PC-3 (cell line): ENCODE measurements at regions not wholly inside any gene's neighbourhood (a gene's known extent, or its start where the extent isn't known, plus 50 kb on each side); places are given as distances from the start of the nearest gene placed in this dataset.

Source experiments
- ATAC-seq: fragments of 200-7000 bp; cut with Tn5 transposase; 2 replicates; pipeline ENCODE4 v1.9.1; 2020; ENCODE audit warnings: mild to moderate bottlenecking, moderate library complexity
- BruUV-seq: library from RNA; stranded (reverse); fragments of 400-500 nt; replicated peaks from 2 replicates; lab custom pipeline; 2021; lab: Mats Ljungman, UMichigan
- CTCF ChIA-PET: fragments of 300-600 bp; sonication (Branson Sonifier 250); formaldehyde crosslinking; loops from one replicate; lab custom pipeline; 2022; ENCODE audit warnings: antibody characterized with exemption; lab: Charles Lee
- POLR2A ChIA-PET: fragments of 300-600 bp; sonication (Branson Sonifier 250); formaldehyde crosslinking; loops from one replicate; lab custom pipeline; 2022; ENCODE audit warnings: antibody characterized with exemption; ENCODE audit not compliant: unreplicated experiment; lab: Charles Lee
- DNase-seq: peaks from one replicate; pipeline ENCODE4 v3.0.0-alpha.2; 2015
- H2AFZ ChIP-seq: fragments of 300-600 bp; sonication (generic); 2 replicates; pipeline ENCODE4 v1.6.0; 2016; ENCODE audit warnings: antibody characterized with exemption, low read length
- H3F3A ChIP-seq: fragments of 300-600 bp; sonication (generic); one replicate; pipeline ENCODE4 v1.6.0; 2017; ENCODE audit warnings: antibody characterized with exemption, low read length, control low read depth, mild to moderate bottlenecking; ENCODE audit not compliant: unreplicated experiment
- H3K27ac ChIP-seq: fragments of 300-600 bp; sonication (generic); 2 replicates; pipeline ENCODE4 v1.5.1; 2016; ENCODE audit warnings: mild to moderate bottlenecking, low read length
- H3K27me3 ChIP-seq: fragments of 300-600 bp; sonication (generic); 2 replicates; pipeline ENCODE4 v1.6.1; 2016; ENCODE audit warnings: low read length, mixed read lengths
- H3K36me3 ChIP-seq: fragments of 300-600 bp; sonication (generic); 2 replicates; pipeline ENCODE4 v1.6.1; 2016; ENCODE audit warnings: low read depth, mixed run types, low read length, mixed read lengths
- H3K4me1 ChIP-seq: fragments of 300-600 bp; sonication (generic); 2 replicates; pipeline ENCODE4 v1.5.1; 2016; ENCODE audit warnings: low read length; ENCODE audit not compliant: insufficient read depth
- H3K4me2 ChIP-seq: fragments of 300-600 bp; sonication (generic); 2 replicates; pipeline ENCODE4 v1.6.0; 2016; ENCODE audit warnings: low read length
- H3K4me3 ChIP-seq: fragments of 300-600 bp; sonication (generic); 2 replicates; pipeline ENCODE4 v1.5.1; 2016; ENCODE audit warnings: mild to moderate bottlenecking, low read length, mixed read lengths
- H3K79me2 ChIP-seq: fragments of 300-600 bp; sonication (generic); 2 replicates; pipeline ENCODE4 v1.6.1; 2017; ENCODE audit warnings: low read length, mixed read lengths
- H3K9ac ChIP-seq: fragments of 300-600 bp; sonication (generic); 2 replicates; pipeline ENCODE4 v1.6.0; 2016; ENCODE audit warnings: mild to moderate bottlenecking, low read length
- H3K9me2 ChIP-seq: fragments of 300-600 bp; sonication (generic); replicated peaks from 2 replicates; pipeline ENCODE4 v1.6.1; 2016; ENCODE audit warnings: mixed run types, low read length, mixed read lengths
- H3K9me3 ChIP-seq: fragments of 300-600 bp; sonication (generic); 2 replicates; pipeline ENCODE4 v1.6.1; 2016; ENCODE audit warnings: low read length, mixed read lengths
- H4K20me1 ChIP-seq: fragments of 300-600 bp; sonication (generic); 2 replicates; pipeline ENCODE4 v1.6.1; 2016; ENCODE audit warnings: low read length, mixed read lengths
- CTCF ChIP-seq: fragments of 300-600 bp; sonication (generic); conservative IDR thresholded peaks from 2 replicates; pipeline ENCODE4 v1.5.1; 2017; ENCODE audit warnings: antibody characterized with exemption, low read depth, mild to moderate bottlenecking, low read length
- EZH2 ChIP-seq: fragments of 300-600 bp; sonication (generic); IDR thresholded peaks from one replicate; pipeline ENCODE4 v1.6.1; 2017; ENCODE audit warnings: antibody characterized with exemption, mild to moderate bottlenecking, low read length; ENCODE audit not compliant: unreplicated experiment
- EZH2phosphoT487 ChIP-seq: fragments of 300-600 bp; sonication (generic); IDR thresholded peaks from 2 replicates; pipeline ENCODE4 v1.6.1; 2018; ENCODE audit warnings: mild to moderate bottlenecking, antibody characterized with exemption, low read length, borderline replicate concordance
- intact Hi-C: fragments of 100-400 bp; cut with micrococcal nuclease; formaldehyde crosslinking; loops from 2 replicates; pipeline ENCODE4 v1.9.0; 2023

- Histone ChIP-seq H3K36me3 (no peaks in the 10 kb centered on the region), H3K9me2 (no peaks in the 10 kb centered on the region), H3F3A (no peaks in the 10 kb centered on the region), H3K79me2 (no peaks in the 10 kb centered on the region), H3K4me2 (no peak overlapping the region), H3K27ac (no peak overlapping the region), H3K9me3 (no peaks in the 10 kb centered on the region), H2AFZ (no peak overlapping the region), H3K9ac (no peak overlapping the region), H4K20me1 (no peaks in the 10 kb centered on the region), H3K4me1 (no peaks in the 10 kb centered on the region), H3K27me3 (no peaks in the 10 kb centered on the region), H3K4me3 (no peak overlapping the region)
- no TSS peak for BruUV-seq
- ChIA-PET POLR2A (no interaction called here), CTCF (no interaction called here)
- ATAC-seq: no peak
- TF ChIP-seq EZH2phosphoT487: no peak
- TF ChIP-seq CTCF: no peak
- TF ChIP-seq EZH2: no peak
- intact Hi-C loops: no loop called here
- DNase-seq: no peak
These were observed 247.7 kb upstream of the ARSJ start for GRCh38 chr4:114226968-114227760.

GRCh38 chr4:114229706-114230105, 250.3 kb upstream of the ARSJ start:
- Histone ChIP-seq H3K4me3 (no peak overlapping the region), H3K9me2 (no peaks in the 10 kb centered on the region), H4K20me1 (no peaks in the 10 kb centered on the region), H3F3A (no peaks in the 10 kb centered on the region), H2AFZ (no peak overlapping the region), H3K79me2 (no peaks in the 10 kb centered on the region), H3K27me3 (no peaks in the 10 kb centered on the region), H3K9me3 (no peaks in the 10 kb centered on the region), H3K4me1 (no peaks in the 10 kb centered on the region), H3K9ac (no peak overlapping the region), H3K27ac (no peak overlapping the region), H3K36me3 (no peaks in the 10 kb centered on the region), H3K4me2 (no peak overlapping the region)
- ChIA-PET CTCF (no interaction called here), POLR2A (no interaction called here)
- no peak for DNase-seq
- no TSS peak for BruUV-seq
- no peak for ATAC-seq
- intact Hi-C loops: no loop called here
- TF ChIP-seq EZH2 (no peak), EZH2phosphoT487 (no peak), CTCF (no peak)

DNA sequence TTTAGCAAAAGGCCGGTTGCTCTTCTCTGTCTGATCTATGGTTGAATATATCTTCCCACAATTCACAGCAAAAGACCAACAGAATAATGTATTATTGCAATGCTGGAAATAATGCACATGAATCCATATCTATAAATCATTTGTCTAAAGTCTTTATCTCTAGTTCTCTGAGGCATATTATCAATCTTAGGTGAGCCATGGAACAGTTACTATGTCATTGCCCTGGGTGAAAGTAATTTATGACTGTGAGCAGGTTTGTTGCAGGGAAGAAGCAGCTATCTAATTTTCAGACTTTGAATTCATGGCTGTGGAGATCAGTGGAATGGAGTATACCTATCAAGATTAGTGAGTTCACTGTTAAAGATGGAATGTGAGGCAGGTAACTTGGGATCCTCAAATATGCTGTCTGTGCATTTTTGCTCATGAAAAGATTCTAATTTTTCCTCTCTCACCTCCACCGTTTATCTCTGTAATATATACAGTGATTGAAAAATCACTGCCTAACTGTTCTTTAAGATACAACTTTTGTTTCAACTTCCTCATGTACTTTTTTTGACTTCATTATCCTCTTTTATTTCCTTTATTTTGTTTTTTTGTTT, 256.8 kb upstream of the ARSJ start:
- H3F3A ChIP-seq: no peaks in the 10 kb centered on the region
- intact Hi-C loops: no loop called here
- ChIA-PET POLR2A (no interaction called here), CTCF (no interaction called here)
- TF ChIP-seq EZH2phosphoT487: no peak
- TF ChIP-seq CTCF: no peak
- TF ChIP-seq EZH2: no peak
- no peaks in the 10 kb centered on the region for H4K20me1 ChIP-seq
- no peak overlapping the region for H2AFZ ChIP-seq
- no peak for DNase-seq
- ATAC-seq: no peak
- no peak overlapping the region for H3K4me3 ChIP-seq
- no peaks in the 10 kb centered on the region for H3K79me2 ChIP-seq
- H3K9ac ChIP-seq: no peak overlapping the region
- no peaks in the 10 kb centered on the region for H3K9me3 ChIP-seq
- no peaks in the 10 kb centered on the region for H3K36me3 ChIP-seq
- H3K9me2 ChIP-seq: no peaks in the 10 kb centered on the region
- H3K4me1 ChIP-seq: no peaks in the 10 kb centered on the region
- no peak overlapping the region for H3K4me2 ChIP-seq
- H3K27ac ChIP-seq: no peak overlapping the region
- H3K27me3 ChIP-seq: no peaks in the 10 kb centered on the region
- BruUV-seq: no TSS peak
